ENCODE measurements at regions not wholly inside any gene's neighbourhood (a gene's known extent, or its start where the extent isn't known, plus 50 kb on each side); places are given as distances from the start of the nearest gene placed in this dataset.

GRCh38 chr20:6680441-6680840, 87.0 kb upstream of the BMP2 start:
- Histone ChIP-seq H2AK5ac (ENCODE audit: low read length, severe bottlenecking) (no peak overlapping the region), H4K91ac (ENCODE audit: low read length) (no peak overlapping the region), H3K36me3 (ENCODE audit: control insufficient read depth in 1 of 2, insufficient read depth in 2 of 2, low read depth in 1 of 2, low read length in 2 of 2) (no peaks in the 10 kb centered on the region), H3K14ac (ENCODE audit: low read length in 2 of 2) (no peak overlapping the region), H4K8ac (ENCODE audit: low read length) (no peak overlapping the region), H2BK15ac (ENCODE audit: low read depth, poor library complexity, severe bottlenecking) (no peak overlapping the region), H3K18ac (ENCODE audit: low read depth in 1 of 2, low read length in 2 of 2) (no peak overlapping the region), H3K79me1 (replicated peaks; ENCODE audit: low read length, poor library complexity, severe bottlenecking) (no peaks in the 10 kb centered on the region), H3K23ac (ENCODE audit: low read length in 2 of 2) (no peak overlapping the region), H3K4me2 (ENCODE audit: low read length, poor library complexity, severe bottlenecking) (no peak overlapping the region), H3K27ac (ENCODE audit: low read length, poor library complexity, severe bottlenecking) (no peak overlapping the region), H2BK12ac (ENCODE audit: low read length in 2 of 2) (no peak overlapping the region), H3K9ac (ENCODE audit: low read length) (no peak overlapping the region), H2AFZ (ENCODE audit: low read depth, low read length) (no peak overlapping the region), H3K27me3 (ENCODE audit: control insufficient read depth in 1 of 2, insufficient read depth in 1 of 2, low read length in 2 of 2) (peaks cover 5 to 9% of the 10 kb centered on the region in 2 experiments), H2BK5ac (ENCODE audit: low read depth, low read length, poor library complexity, severe bottlenecking) (no peak overlapping the region), H3K4ac (ENCODE audit: low read depth in 1 of 2, low read length in 2 of 2) (no peak overlapping the region), H3K9me3 (ENCODE audit: control insufficient read depth, low read length) (no peaks in the 10 kb centered on the region), H3K4me1 (ENCODE audit: control insufficient read depth, insufficient read depth, low read depth, low read length) (no peaks in the 10 kb centered on the region), H2BK120ac (ENCODE audit: low read depth, low read length) (no peak overlapping the region), H3K4me3 (ENCODE audit: insufficient read depth in 1 of 2, low read depth in 1 of 2, low read length in 2 of 2) (no peak overlapping the region)
- no peak for DNase-seq
- WGBS, result 76% methylated on average over 1 of the region's 2 CpGs

GRCh38 chr20:6679086-6679485, 88.4 kb upstream of the BMP2 start:
- Histone ChIP-seq H2BK15ac (ENCODE audit: low read depth, poor library complexity, severe bottlenecking) (no peak overlapping the region), H3K79me1 (replicated peaks; ENCODE audit: low read length, poor library complexity, severe bottlenecking) (no peaks in the 10 kb centered on the region), H4K91ac (ENCODE audit: low read length) (no peak overlapping the region), H3K27me3 (ENCODE audit: control insufficient read depth in 1 of 2, insufficient read depth in 1 of 2, low read length in 2 of 2) (peaks cover 5 to 9% of the 10 kb centered on the region in 2 experiments), H3K14ac (ENCODE audit: low read length in 2 of 2) (no peak overlapping the region), H3K9ac (ENCODE audit: low read length) (no peak overlapping the region), H2AFZ (ENCODE audit: low read depth, low read length) (no peak overlapping the region), H3K4me1 (ENCODE audit: control insufficient read depth, insufficient read depth, low read depth, low read length) (no peaks in the 10 kb centered on the region), H3K36me3 (ENCODE audit: control insufficient read depth in 1 of 2, insufficient read depth in 2 of 2, low read depth in 1 of 2, low read length in 2 of 2) (no peaks in the 10 kb centered on the region), H3K27ac (ENCODE audit: low read length, poor library complexity, severe bottlenecking) (no peak overlapping the region), H2BK5ac (ENCODE audit: low read depth, low read length, poor library complexity, severe bottlenecking) (no peak overlapping the region), H3K4me2 (ENCODE audit: low read length, poor library complexity, severe bottlenecking) (no peak overlapping the region), H2BK120ac (ENCODE audit: low read depth, low read length) (no peak overlapping the region), H3K4me3 (ENCODE audit: insufficient read depth in 1 of 2, low read depth in 1 of 2, low read length in 2 of 2) (no peak overlapping the region), H4K8ac (ENCODE audit: low read length) (no peak overlapping the region), H3K23ac (ENCODE audit: low read length in 2 of 2) (no peak overlapping the region), H2BK12ac (ENCODE audit: low read length in 2 of 2) (no peak overlapping the region), H3K9me3 (ENCODE audit: control insufficient read depth, low read length) (no peaks in the 10 kb centered on the region), H3K18ac (ENCODE audit: low read depth in 1 of 2, low read length in 2 of 2) (no peak overlapping the region), H3K4ac (ENCODE audit: low read depth in 1 of 2, low read length in 2 of 2) (no peak overlapping the region), H2AK5ac (ENCODE audit: low read length, severe bottlenecking) (no peak overlapping the region)
- WGBS, result 88% methylated on average over 2 of the region's 2 CpGs
- no peak for DNase-seq

DNA sequence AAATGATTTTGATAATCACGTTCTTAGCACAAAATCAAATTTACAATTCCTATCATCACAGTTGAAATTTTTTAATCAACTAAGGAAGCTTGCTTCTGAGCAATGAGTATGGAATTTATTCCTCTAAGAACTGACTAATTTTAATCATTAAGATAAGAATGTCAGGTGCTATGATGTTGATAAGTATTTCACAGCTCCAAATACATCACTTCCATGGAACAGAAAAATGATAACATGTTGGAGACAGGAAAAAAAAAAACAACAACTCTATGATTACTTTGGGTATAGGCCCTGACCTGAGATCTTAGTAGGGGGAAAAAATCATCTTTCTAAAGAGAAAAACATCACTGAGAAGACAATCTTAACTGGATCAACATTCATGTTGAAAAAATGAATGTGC, 89.4 kb upstream of the BMP2 start:
- H4K91ac ChIP-seq (ENCODE audit: low read length), result no peak overlapping the region
- no peak overlapping the region for H4K8ac ChIP-seq (ENCODE audit: low read length)
- no peak overlapping the region for H3K18ac ChIP-seq (ENCODE audit: low read depth in 1 of 2, low read length in 2 of 2)
- WGBS, result 100% methylated on average over 1 of the region's 1 CpG
- H2BK5ac ChIP-seq (ENCODE audit: low read depth, low read length, poor library complexity, severe bottlenecking), result no peak overlapping the region
- no peak for DNase-seq
- H3K27me3 ChIP-seq (ENCODE audit: control insufficient read depth in 1 of 2, insufficient read depth in 1 of 2, low read length in 2 of 2), result peaks cover 5 to 9% of the 10 kb centered on the region in 2 experiments
- no peak overlapping the region for H3K4me3 ChIP-seq (ENCODE audit: insufficient read depth in 1 of 2, low read depth in 1 of 2, low read length in 2 of 2)
- no peak overlapping the region for H3K4me2 ChIP-seq (ENCODE audit: low read length, poor library complexity, severe bottlenecking)
- no peaks in the 10 kb centered on the region for H3K36me3 ChIP-seq (ENCODE audit: control insufficient read depth in 1 of 2, insufficient read depth in 2 of 2, low read depth in 1 of 2, low read length in 2 of 2)
- no peak overlapping the region for H3K27ac ChIP-seq (ENCODE audit: low read length, poor library complexity, severe bottlenecking)
- no peak overlapping the region for H2AK5ac ChIP-seq (ENCODE audit: low read length, severe bottlenecking)
- no peak overlapping the region for H2BK15ac ChIP-seq (ENCODE audit: low read depth, poor library complexity, severe bottlenecking)
- H3K9me3 ChIP-seq (ENCODE audit: control insufficient read depth, low read length), result no peaks in the 10 kb centered on the region
- H3K4ac ChIP-seq (ENCODE audit: low read depth in 1 of 2, low read length in 2 of 2), result no peak overlapping the region
- no peaks in the 10 kb centered on the region for H3K79me1 ChIP-seq (replicated peaks; ENCODE audit: low read length, poor library complexity, severe bottlenecking)
- H2BK120ac ChIP-seq (ENCODE audit: low read depth, low read length), result no peak overlapping the region
- H3K14ac ChIP-seq (ENCODE audit: low read length in 2 of 2), result no peak overlapping the region
- no peaks in the 10 kb centered on the region for H3K4me1 ChIP-seq (ENCODE audit: control insufficient read depth, insufficient read depth, low read depth, low read length)
- no peak overlapping the region for H3K23ac ChIP-seq (ENCODE audit: low read length in 2 of 2)
- no peak overlapping the region for H3K9ac ChIP-seq (ENCODE audit: low read length)
- no peak overlapping the region for H2BK12ac ChIP-seq (ENCODE audit: low read length in 2 of 2)
- H2AFZ ChIP-seq (ENCODE audit: low read depth, low read length), result no peak overlapping the region

DNA sequence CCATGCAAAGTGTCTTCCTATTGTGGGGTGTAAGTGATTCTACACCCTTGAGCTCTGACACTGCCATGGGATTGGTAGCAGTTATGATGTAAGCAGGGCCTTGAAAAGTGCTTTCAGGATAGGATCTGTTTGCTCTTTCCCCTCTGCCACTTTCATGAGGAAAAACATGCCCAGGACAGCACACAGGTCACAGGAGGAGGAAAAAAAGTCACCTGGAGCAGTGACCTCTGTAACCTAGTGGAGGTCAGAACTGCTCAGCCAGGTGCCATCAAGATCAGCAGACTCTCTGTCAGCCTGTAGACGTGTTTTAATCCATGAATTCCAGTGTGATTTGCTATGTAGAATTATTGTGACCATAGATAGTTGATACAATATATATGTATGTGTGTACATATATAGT, 92.7 kb upstream of the BMP2 start:
- Histone ChIP-seq H2BK12ac (ENCODE audit: low read length in 2 of 2) (no peak overlapping the region), H2BK120ac (ENCODE audit: low read depth, low read length) (no peak overlapping the region), H3K4me1 (ENCODE audit: control insufficient read depth, insufficient read depth, low read depth, low read length) (no peaks in the 10 kb centered on the region), H3K4ac (ENCODE audit: low read depth in 1 of 2, low read length in 2 of 2) (no peak overlapping the region), H4K91ac (ENCODE audit: low read length) (no peak overlapping the region), H3K23ac (ENCODE audit: low read length in 2 of 2) (no peak overlapping the region), H2AFZ (ENCODE audit: low read depth, low read length) (no peak overlapping the region), H3K4me3 (ENCODE audit: insufficient read depth in 1 of 2, low read depth in 1 of 2, low read length in 2 of 2) (no peak overlapping the region), H2BK5ac (ENCODE audit: low read depth, low read length, poor library complexity, severe bottlenecking) (no peak overlapping the region), H3K18ac (ENCODE audit: low read depth in 1 of 2, low read length in 2 of 2) (no peak overlapping the region), H4K8ac (ENCODE audit: low read length) (no peak overlapping the region), H2BK15ac (ENCODE audit: low read depth, poor library complexity, severe bottlenecking) (no peak overlapping the region), H3K14ac (ENCODE audit: low read length in 2 of 2) (no peak overlapping the region), H3K27me3 (ENCODE audit: control insufficient read depth in 1 of 2, insufficient read depth in 1 of 2, low read length in 2 of 2) (peaks cover 0 to 10% of the 10 kb centered on the region in 2 experiments), H3K27ac (ENCODE audit: low read length, poor library complexity, severe bottlenecking) (no peak overlapping the region), H3K9ac (ENCODE audit: low read length) (no peak overlapping the region), H3K9me3 (ENCODE audit: control insufficient read depth, low read length) (no peaks in the 10 kb centered on the region), H3K4me2 (ENCODE audit: low read length, poor library complexity, severe bottlenecking) (no peak overlapping the region), H3K36me3 (ENCODE audit: control insufficient read depth in 1 of 2, insufficient read depth in 2 of 2, low read depth in 1 of 2, low read length in 2 of 2) (no peaks in the 10 kb centered on the region), H2AK5ac (ENCODE audit: low read length, severe bottlenecking) (no peak overlapping the region), H3K79me1 (replicated peaks; ENCODE audit: low read length, poor library complexity, severe bottlenecking) (no peaks in the 10 kb centered on the region)
- DNase-seq, result no peak
- WGBS, result no CpG with 5 or more reads among the region's 1 CpG
